T-helper 1 cell treated with Interleukin-12 subunit alpha and Interleukin-12 subunit beta and Interleukin-4 antibody, amounts not matched to agents 30 μg/mL and 1 μg/mL, for 36 hours (primary cell): ENCODE measurements at regions not wholly inside any gene's neighbourhood (a gene's known extent, or its start where the extent isn't known, plus 50 kb on each side); places are given as distances from the start of the nearest gene placed in this dataset.
"Not testable (repeated sequence)": the region's sequence is repeated elsewhere in the genome, so short reads cannot be mapped to it uniquely, and the experiment has no call there.

Experiments used
- H3K27ac Mint-ChIP-seq: one replicate; pipeline ENCODE4 v1.8.0; 2021; ENCODE audit warnings: mild to moderate bottlenecking, mixed read lengths
- H3K27me3 Mint-ChIP-seq: one replicate; pipeline ENCODE4 v1.8.0; 2021; ENCODE audit warnings: low read depth, mixed read lengths
- H3K36me3 Mint-ChIP-seq: one replicate; pipeline ENCODE4 v1.8.0; 2021; ENCODE audit warnings: low read depth, mixed read lengths
- H3K4me1 Mint-ChIP-seq: one replicate; pipeline ENCODE4 v1.8.0; 2021; ENCODE audit warnings: low read depth, mixed read lengths
- H3K4me3 Mint-ChIP-seq: one replicate; pipeline ENCODE4 v1.8.0; 2021; ENCODE audit warnings: mild to moderate bottlenecking, moderate library complexity, mixed read lengths
- H3K9me3 Mint-ChIP-seq: one replicate; pipeline ENCODE4 v1.8.0; 2021; ENCODE audit warnings: mixed read lengths

- Mint-ChIP-seq H3K36me3 (no peaks in the 10 kb centered on the region), H3K4me3 (no peak overlapping the region), H3K27ac (no peak overlapping the region), H3K27me3 (no peaks in the 10 kb centered on the region), H3K9me3 (no peaks in the 10 kb centered on the region), H3K4me1 (no peaks in the 10 kb centered on the region)
These were observed 222.4 kb downstream of the ANTXR2 start for GRCh38 chr4:79850626-79851025.

- H3K27ac Mint-ChIP-seq, result no peak overlapping the region
These were observed 224.7 kb downstream of the ANTXR2 start for GRCh38 chr4:79848329-79848728.

GRCh38 chr4:79847411-79847810 is 225.6 kb downstream of the ANTXR2 start:
- H3K27me3 Mint-ChIP-seq, result peaks cover 3% of the 10 kb centered on the region

More at GRCh38 chr4:79848329-79848728, 224.7 kb downstream of the ANTXR2 start:
- Mint-ChIP-seq H3K4me1 (no peaks in the 10 kb centered on the region), H3K27me3 (peaks cover 3% of the 10 kb centered on the region), H3K4me3 (no peak overlapping the region), H3K36me3 (no peaks in the 10 kb centered on the region), H3K9me3 (peaks cover 11% of the 10 kb centered on the region)

GRCh38 chr4:79842162-79842561 is 230.9 kb downstream of the ANTXR2 start:
- Mint-ChIP-seq H3K4me3 (no peak overlapping the region), H3K36me3 (no peaks in the 10 kb centered on the region), H3K4me1 (no peaks in the 10 kb centered on the region), H3K27ac (no peak overlapping the region), H3K27me3 (peaks cover 3% of the 10 kb centered on the region), H3K9me3 (peaks cover 29% of the 10 kb centered on the region)

More at GRCh38 chr4:79847411-79847810, 225.6 kb downstream of the ANTXR2 start:
- no peak overlapping the region for H3K27ac Mint-ChIP-seq
- H3K4me1 Mint-ChIP-seq, result no peaks in the 10 kb centered on the region
- no peaks in the 10 kb centered on the region for H3K36me3 Mint-ChIP-seq
- H3K4me3 Mint-ChIP-seq, result no peak overlapping the region
- peaks cover 20% of the 10 kb centered on the region for H3K9me3 Mint-ChIP-seq

GRCh38 chr4:79833857-79834256 is 239.2 kb downstream of the ANTXR2 start:
- Mint-ChIP-seq H3K27ac (no peak overlapping the region), H3K27me3 (peaks cover 7% of the 10 kb centered on the region), H3K4me3 (no peak overlapping the region), H3K4me1 (no peaks in the 10 kb centered on the region), H3K9me3 (no peaks in the 10 kb centered on the region), H3K36me3 (no peaks in the 10 kb centered on the region)

- no peaks in the 10 kb centered on the region for H3K4me1 Mint-ChIP-seq
- H3K36me3 Mint-ChIP-seq, result no peaks in the 10 kb centered on the region
- no peak overlapping the region for H3K4me3 Mint-ChIP-seq
- H3K9me3 Mint-ChIP-seq, result no peaks in the 10 kb centered on the region
- peaks cover 7% of the 10 kb centered on the region for H3K27me3 Mint-ChIP-seq
- H3K27ac Mint-ChIP-seq, result no peak overlapping the region
These were observed 241.1 kb downstream of the ANTXR2 start for GRCh38 chr4:79831701-79832514.

- Mint-ChIP-seq H3K27ac (no peak overlapping the region), H3K9me3 (no peaks in the 10 kb centered on the region), H3K27me3 (peaks cover 7% of the 10 kb centered on the region), H3K4me3 (no peak overlapping the region), H3K36me3 (no peaks in the 10 kb centered on the region), H3K4me1 (no peaks in the 10 kb centered on the region)
These were observed 241.9 kb downstream of the ANTXR2 start for GRCh38 chr4:79831119-79831528.

GRCh38 chr4:79827283-79827682 is 245.7 kb downstream of the ANTXR2 start:
- H3K36me3 Mint-ChIP-seq, result no peaks in the 10 kb centered on the region
- no peaks in the 10 kb centered on the region for H3K4me1 Mint-ChIP-seq
- no peak overlapping the region for H3K4me3 Mint-ChIP-seq
- peaks cover 7% of the 10 kb centered on the region for H3K27me3 Mint-ChIP-seq
- H3K27ac Mint-ChIP-seq, result no peak overlapping the region
- no peaks in the 10 kb centered on the region for H3K9me3 Mint-ChIP-seq

- Mint-ChIP-seq H3K27me3 (no peaks in the 10 kb centered on the region), H3K4me3 (no peak overlapping the region), H3K9me3 (no peaks in the 10 kb centered on the region), H3K4me1 (no peaks in the 10 kb centered on the region), H3K36me3 (no peaks in the 10 kb centered on the region), H3K27ac (no peak overlapping the region)
These were observed 249.8 kb downstream of the ANTXR2 start for GRCh38 chr4:79823148-79823763.

GRCh38 chr4:79820427-79820826 is 252.6 kb downstream of the ANTXR2 start:
- Mint-ChIP-seq H3K27ac (no peak overlapping the region), H3K4me3 (no peak overlapping the region), H3K9me3 (no peaks in the 10 kb centered on the region), H3K4me1 (no peaks in the 10 kb centered on the region), H3K36me3 (no peaks in the 10 kb centered on the region), H3K27me3 (no peaks in the 10 kb centered on the region)

- not testable (repeated sequence) for H3K36me3 Mint-ChIP-seq, H3K27me3 Mint-ChIP-seq, H3K4me1 Mint-ChIP-seq, H3K27ac Mint-ChIP-seq, H3K9me3 Mint-ChIP-seq, H3K4me3 Mint-ChIP-seq
These were observed 265.1 kb downstream of the ANTXR2 start for GRCh38 chr4:79807933-79808332.

- no peak overlapping the region for H3K4me3 Mint-ChIP-seq
- no peak overlapping the region for H3K27ac Mint-ChIP-seq
- H3K36me3 Mint-ChIP-seq, result no peaks in the 10 kb centered on the region
- H3K9me3 Mint-ChIP-seq, result no peaks in the 10 kb centered on the region
- H3K4me1 Mint-ChIP-seq, result no peaks in the 10 kb centered on the region
- no peaks in the 10 kb centered on the region for H3K27me3 Mint-ChIP-seq
These were observed 275.0 kb downstream of the ANTXR2 start for GRCh38 chr4:79798047-79798446.

- Mint-ChIP-seq H3K9me3 (peaks cover under 1% of the 10 kb centered on the region), H3K36me3 (no peaks in the 10 kb centered on the region), H3K4me1 (no peaks in the 10 kb centered on the region), H3K27ac (no peak overlapping the region), H3K4me3 (no peak overlapping the region), H3K27me3 (no peaks in the 10 kb centered on the region)
These were observed 276.1 kb downstream of the ANTXR2 start for GRCh38 chr4:79796948-79797347.

- no peak overlapping the region for H3K27ac Mint-ChIP-seq
- peaks cover 31% of the 10 kb centered on the region for H3K9me3 Mint-ChIP-seq
- no peaks in the 10 kb centered on the region for H3K4me1 Mint-ChIP-seq
- no peaks in the 10 kb centered on the region for H3K27me3 Mint-ChIP-seq
- H3K36me3 Mint-ChIP-seq, result no peaks in the 10 kb centered on the region
- H3K4me3 Mint-ChIP-seq, result no peak overlapping the region
These were observed 284.1 kb downstream of the ANTXR2 start for GRCh38 chr4:79788884-79789283.

- no peak overlapping the region for H3K4me3 Mint-ChIP-seq
- H3K36me3 Mint-ChIP-seq, result no peaks in the 10 kb centered on the region
These were observed 292.9 kb downstream of the ANTXR2 start for GRCh38 chr4:79780129-79780528.

More at GRCh38 chr4:79780129-79780528, 292.9 kb downstream of the ANTXR2 start:
- Mint-ChIP-seq H3K27ac (no peak overlapping the region), H3K9me3 (peaks cover 7% of the 10 kb centered on the region), H3K4me1 (no peaks in the 10 kb centered on the region), H3K27me3 (no peaks in the 10 kb centered on the region)
